GM18870 (cell line): ENCODE measurements at regions not wholly inside any gene's neighbourhood (a gene's known extent, or its start where the extent isn't known, plus 50 kb on each side); places are given as distances from the start of the nearest gene placed in this dataset.
A peak's percentile ranks its signal among the peaks of the same experiment; 100 is the strongest.
"Not testable (repeated sequence)": the region's sequence is repeated elsewhere in the genome, so short reads cannot be mapped to it uniquely, and the experiment has no call there.

ENCODE experiments used
- ATAC-seq: cut with Tn5 transposase; IDR thresholded peaks from one replicate; pipeline ENCODE4 v1.9.1; 2021; ENCODE audit warnings: moderate library complexity; ENCODE audit not compliant: unreplicated experiment

- peak; percentile 97 for ATAC-seq
Observed at GRCh38 chr12:84507956-84508850, 404.4 kb downstream of the SLC6A15 start.

DNA sequence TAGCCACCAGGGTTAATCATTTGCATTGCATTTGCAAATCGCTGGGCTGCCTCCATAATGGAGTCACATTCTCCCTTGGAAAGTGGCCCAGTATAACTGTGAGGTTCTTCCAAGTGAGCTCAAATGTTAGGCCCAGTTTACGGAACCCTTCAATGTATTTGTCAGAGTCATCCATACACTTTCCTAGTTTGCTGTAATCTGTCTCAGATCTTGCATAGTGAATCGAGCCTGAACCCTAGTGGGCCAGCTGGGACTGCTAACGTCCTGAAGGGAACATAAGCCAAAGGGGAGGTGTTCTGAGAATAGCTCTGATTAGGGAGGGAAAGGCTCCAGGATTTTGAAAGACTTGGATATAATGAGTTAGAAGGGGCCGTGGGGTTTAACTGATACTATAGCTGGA, 406.3 kb downstream of the SLC6A15 start:
- ATAC-seq: no peak

DNA sequence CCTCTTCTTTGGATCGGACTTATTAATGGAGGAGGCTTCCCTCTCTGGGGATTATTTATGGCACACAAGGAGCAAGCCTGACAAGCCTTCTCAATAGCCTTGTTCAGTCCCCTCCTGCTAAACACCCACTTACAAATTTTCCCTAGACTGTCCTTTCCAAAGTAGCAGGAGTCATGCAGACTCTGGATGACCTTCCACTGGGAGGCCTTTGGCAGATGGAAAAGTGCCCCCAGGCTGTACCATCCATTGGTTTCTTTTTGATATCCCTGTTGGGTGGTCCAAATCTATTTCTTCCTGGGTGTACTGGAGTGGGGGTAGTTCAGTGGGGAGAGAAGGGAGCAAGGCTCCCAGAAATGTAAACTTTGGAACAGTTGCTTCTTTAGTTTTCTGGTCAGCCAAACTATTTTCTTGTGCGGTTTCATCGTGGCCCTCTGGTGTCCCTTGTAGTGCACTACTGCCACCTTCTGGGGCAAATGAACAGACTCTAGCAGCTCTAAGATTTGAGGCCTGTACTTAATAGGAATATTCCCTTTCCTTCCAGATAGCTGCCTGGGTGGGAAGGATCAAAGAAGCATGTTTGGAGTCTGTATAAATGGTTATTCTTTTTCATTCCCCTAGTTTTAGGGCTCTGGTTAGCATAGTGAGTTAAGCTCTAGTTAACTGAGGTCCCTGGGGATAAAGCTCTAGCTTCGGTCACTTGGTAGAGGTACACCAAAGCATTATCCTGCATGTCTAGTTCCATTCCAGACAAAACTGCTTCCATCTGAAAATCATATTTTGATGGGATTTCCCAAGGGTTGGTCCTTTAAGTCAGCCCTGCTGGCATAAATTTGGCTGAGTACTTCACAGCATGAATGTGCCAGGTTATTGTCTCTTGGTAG, 409.5 kb downstream of the SLC6A15 start:
- ATAC-seq: peak; percentile 71

- ATAC-seq: no peak
Observed at GRCh38 chr12:84502180-84502860, 410.3 kb downstream of the SLC6A15 start.

DNA sequence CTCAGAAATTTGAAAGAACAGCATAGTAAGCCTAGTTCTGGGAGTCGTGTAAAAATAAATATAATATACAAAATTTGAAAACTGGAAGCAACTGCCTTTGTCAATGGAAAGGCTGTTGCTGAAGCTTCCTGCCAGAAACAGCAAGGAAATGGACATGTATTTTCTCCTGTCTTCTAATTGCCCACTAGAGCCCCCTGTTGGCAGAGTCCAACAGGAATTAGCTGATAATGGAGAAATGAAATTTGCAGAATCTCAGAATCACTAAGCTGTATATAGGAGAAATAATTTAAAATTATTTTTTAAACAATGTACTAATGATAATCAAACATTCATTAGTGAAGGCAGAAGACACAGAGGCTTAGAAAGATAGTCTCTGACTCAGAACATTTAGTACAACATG, 414.8 kb downstream of the SLC6A15 start:
- ATAC-seq: no peak

DNA sequence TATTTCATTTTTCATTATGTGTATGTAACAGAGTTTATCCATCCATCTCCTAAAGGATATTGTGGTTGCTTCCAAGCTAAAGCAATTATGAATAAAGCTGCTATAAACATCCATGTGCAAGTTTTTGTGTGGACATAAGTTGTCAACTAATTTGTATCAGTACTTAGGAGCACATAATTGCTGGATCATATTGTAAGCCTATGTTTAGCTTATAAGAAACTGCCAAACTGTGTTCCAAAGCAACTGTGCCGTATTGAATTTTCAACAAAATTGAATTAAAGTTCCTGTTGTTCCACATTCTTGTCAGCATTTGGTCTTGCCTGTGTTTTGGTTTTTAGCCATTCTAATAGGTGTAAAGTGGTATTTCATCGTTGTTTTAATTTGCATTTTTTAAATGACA, 416.9 kb downstream of the SLC6A15 start:
- ATAC-seq: no peak

- ATAC-seq: no peak
Observed at GRCh38 chr12:84492351-84492883, 420.2 kb downstream of the SLC6A15 start.

GRCh38 chr12:84484798-84485197, 427.8 kb downstream of the SLC6A15 start:
- ATAC-seq: no peak

DNA sequence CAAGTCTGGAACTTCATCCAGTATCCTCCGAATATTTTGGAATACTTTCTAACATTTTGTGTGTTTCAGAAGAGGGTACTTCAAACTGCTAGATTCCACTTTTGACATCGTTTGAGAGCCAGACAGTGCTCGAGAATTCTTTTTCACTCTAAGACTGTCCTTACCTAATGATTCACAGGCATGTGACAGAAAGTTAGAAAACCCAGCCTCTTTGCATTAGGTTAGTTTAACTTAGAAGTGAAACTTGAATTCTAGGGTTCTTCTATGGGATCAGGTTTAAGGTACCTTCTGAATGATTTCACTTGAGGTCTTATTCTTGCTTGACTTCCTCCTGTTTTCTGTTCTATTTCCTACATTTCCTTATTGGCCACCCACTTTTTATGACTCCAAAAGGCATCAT, 431.8 kb downstream of the SLC6A15 start:
- peak; percentile 57 for ATAC-seq

DNA sequence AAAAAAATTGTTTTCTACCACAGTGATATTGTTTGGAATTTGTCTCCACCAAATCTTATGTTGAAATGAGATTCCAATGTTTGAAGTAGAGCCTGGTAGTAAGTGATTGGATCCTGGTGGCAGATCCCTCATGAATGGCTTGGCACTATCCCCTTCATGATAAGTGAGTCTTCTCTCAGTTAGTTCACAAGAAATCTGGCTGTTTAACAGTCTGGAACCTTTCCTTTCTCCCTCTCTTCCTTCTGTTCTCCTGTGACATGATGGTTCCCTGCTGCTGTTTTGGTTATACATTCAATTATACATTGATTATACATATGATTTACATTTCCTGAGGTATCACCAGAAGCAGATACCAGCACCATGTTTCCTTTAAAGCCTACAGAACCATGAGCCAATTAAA, 442.2 kb downstream of the SLC6A15 start:
- no peak for ATAC-seq

GRCh38 chr12:84464616-84465015, 448.0 kb downstream of the SLC6A15 start:
- ATAC-seq: no peak

GRCh38 chr12:84463741-84464495, 448.7 kb downstream of the SLC6A15 start:
- no peak for ATAC-seq

DNA sequence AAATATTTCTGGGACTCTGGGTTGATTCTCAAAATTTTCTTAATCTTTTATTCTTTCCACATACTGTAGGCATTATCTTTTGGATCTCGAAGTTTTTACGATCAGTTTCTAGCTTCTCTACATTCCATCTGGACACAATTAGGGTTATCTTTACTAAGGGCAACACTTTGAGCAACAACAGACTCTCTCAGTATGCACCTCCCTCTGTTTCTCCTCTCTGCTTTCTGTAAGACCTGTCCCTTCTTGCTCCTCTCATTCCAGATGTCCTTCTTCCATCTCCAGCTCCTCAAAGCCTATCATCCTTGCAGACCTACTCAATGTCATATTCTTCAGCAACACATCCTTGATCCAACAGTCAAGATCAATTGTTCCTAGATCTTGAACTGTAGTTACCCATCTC, 457.0 kb downstream of the SLC6A15 start:
- ATAC-seq: no peak

GRCh38 chr12:84446478-84446877, 466.1 kb downstream of the SLC6A15 start:
- not testable (repeated sequence) for ATAC-seq

DNA sequence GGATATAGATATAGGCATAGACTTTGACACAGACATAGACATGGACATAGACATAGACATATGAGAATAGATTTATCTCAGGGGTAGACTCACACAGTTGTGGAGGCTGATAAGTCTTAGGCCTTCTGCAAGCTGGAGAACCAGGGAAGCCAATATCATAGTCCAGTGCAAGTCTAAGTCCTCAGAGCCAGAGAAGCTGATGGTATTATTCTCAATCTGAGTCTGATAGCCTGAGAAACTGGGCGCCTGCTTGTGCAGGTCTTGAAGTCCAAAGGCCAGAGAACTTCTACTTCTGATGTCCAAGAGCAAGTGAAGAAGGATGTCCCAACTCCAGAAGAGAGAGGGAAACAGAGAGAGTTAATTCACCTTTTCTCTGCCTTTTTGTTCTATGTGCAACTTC, 476.5 kb downstream of the SLC6A15 start:
- ATAC-seq: no peak

- ATAC-seq: no peak
Observed at GRCh38 chr12:84435682-84436081, 476.9 kb downstream of the SLC6A15 start.

GRCh38 chr12:84422340-84422739, 490.3 kb downstream of the SLC6A15 start:
- ATAC-seq: no peak

DNA sequence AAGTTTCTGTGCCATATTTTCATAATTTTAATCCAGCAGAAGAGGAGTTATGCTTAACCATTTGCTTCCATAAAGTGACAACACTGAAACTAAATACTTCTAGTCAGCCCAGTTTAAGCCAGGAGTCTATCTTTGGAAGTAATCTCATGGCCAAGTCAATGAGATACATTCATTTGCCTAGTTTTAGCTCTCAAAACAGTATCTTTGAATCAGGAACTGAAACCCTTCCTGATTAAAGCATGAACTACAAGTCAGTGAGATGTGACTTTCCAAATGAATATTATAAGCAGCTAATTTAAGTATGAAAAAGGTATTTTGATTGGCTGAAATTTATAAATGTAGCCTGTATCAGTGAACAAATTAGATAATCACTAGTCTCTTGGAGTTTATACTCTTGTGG, 491.5 kb downstream of the SLC6A15 start:
- ATAC-seq: peak; percentile 67

DNA sequence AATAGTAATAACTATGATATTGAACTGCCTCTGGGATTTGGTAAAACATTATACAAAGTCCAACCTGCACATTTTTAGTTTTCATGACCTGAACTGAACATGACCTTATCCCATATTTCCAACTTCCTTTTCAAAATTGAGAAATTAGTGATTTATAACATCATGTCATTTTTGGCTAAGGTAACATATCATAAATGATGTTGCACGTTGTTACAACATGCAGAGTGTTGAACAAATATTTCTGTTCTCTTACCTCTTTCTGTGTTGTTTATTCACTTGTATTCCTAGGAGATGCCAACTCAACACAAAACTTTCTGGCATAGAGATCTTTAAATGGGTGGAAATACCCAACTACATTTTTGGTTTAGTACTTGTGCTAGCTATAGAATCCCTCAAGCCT, 496.0 kb downstream of the SLC6A15 start:
- ATAC-seq: no peak

GRCh38 chr12:84415946-84416345, 496.7 kb downstream of the SLC6A15 start:
- no peak for ATAC-seq
